Tibial artery (tissue), 4 donors: ENCODE measurements at regions not wholly inside any gene's neighbourhood (a gene's known extent, or its start where the extent isn't known, plus 50 kb on each side); places are given as distances from the start of the nearest gene placed in this dataset.
"Not testable (repeated sequence)": the region's sequence is repeated elsewhere in the genome, so short reads cannot be mapped to it uniquely, and the experiment has no call there.

Experiments
- DNase-seq, 2 donors: peaks; one replicate each; pipeline ENCODE4 v3.0.0-alpha.2; 2019
- H3K27ac ChIP-seq, 2 donors: fragments of 200-600 bp; sonication (generic) in 1 of 2; 1 replicate in 1 of 2; 2 replicates in 1 of 2; pipeline ENCODE4 v1.5.1; 2018 to 2019; ENCODE audit warnings: mild to moderate bottlenecking in 1 of 2
- H3K27me3 ChIP-seq, 2 donors: fragments of 200-600 bp; sonication (generic) in 1 of 2; one replicate each; pipeline versions ENCODE4 v1.5.1 to v1.6.0; 2016 to 2019
- H3K36me3 ChIP-seq, 3 donors: fragments of 200-600 bp; sonication (generic) in 2 of 3; one replicate each; pipeline ENCODE4 v1.5.1; 2016 to 2019; ENCODE audit warnings: mild to moderate bottlenecking in 2 of 3
- H3K4me1 ChIP-seq, 4 donors: fragments of 200-600 bp; sonication (generic) in 2 of 4; 1 replicate in 3 of 4; 2 replicates in 1 of 4; pipeline ENCODE4 v1.5.1; 2016 to 2019
- H3K4me3 ChIP-seq, 2 donors: fragments of 200-600 bp; sonication (generic) in 1 of 2; 1 replicate in 1 of 2; 2 replicates in 1 of 2; pipeline ENCODE4 v1.5.1; 2018 to 2019; ENCODE audit warnings: mild to moderate bottlenecking in 2 of 2
- H3K9me3 ChIP-seq, 3 donors: fragments of 200-600 bp; sonication (generic) in 1 of 3; one replicate each; pipeline ENCODE4 v1.5.1; 2016 to 2019
- intact Hi-C: fragments of 100-400 bp; cut with DNase I; formaldehyde crosslinking; loops from one replicate; pipeline ENCODE4 v1.15.0; 2023; ENCODE audit warnings: low total_unique reads
- TF ChIP-seq, protein P1 (sequence below), 2 experiments: fragments of 200-600 bp in 1 of 2; fragments of 450-650 bp in 1 of 2; IDR thresholded peaks; one replicate each; pipeline ENCODE4 v1.5.1; 2017 to 2019; ENCODE audit warnings: antibody characterized with exemption in 2 of 2, mild to moderate bottlenecking in 1 of 2, moderate library complexity in 1 of 2

DNA sequence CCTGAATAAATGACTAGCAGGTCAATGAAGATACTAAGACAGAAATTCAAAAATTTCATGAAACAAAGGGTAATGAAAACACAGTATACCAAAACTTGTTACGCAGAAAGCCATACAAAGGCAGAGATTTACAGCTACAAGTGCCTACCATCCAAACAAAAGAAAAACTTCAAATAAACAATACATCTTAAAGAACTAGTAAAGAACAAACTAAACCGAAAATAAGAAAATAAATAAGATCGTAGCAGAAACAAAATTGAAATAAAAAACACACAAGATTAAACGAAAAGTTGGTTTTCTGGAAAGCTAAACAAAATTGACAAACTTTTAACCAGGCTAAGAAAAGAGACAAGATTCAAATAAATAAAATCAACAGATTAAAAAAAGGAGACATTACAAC is 51.5 kb downstream of the VPREB1 start:
- DNase-seq, H3K9me3 ChIP-seq, H3K4me3 ChIP-seq, H3K27me3 ChIP-seq, H3K27ac ChIP-seq, intact Hi-C loops, H3K4me1 ChIP-seq: not testable (repeated sequence)
- peaks cover 0 to 29% (median 15%) of the 10 kb centered on the region in 3 donors for H3K36me3 ChIP-seq

DNA sequence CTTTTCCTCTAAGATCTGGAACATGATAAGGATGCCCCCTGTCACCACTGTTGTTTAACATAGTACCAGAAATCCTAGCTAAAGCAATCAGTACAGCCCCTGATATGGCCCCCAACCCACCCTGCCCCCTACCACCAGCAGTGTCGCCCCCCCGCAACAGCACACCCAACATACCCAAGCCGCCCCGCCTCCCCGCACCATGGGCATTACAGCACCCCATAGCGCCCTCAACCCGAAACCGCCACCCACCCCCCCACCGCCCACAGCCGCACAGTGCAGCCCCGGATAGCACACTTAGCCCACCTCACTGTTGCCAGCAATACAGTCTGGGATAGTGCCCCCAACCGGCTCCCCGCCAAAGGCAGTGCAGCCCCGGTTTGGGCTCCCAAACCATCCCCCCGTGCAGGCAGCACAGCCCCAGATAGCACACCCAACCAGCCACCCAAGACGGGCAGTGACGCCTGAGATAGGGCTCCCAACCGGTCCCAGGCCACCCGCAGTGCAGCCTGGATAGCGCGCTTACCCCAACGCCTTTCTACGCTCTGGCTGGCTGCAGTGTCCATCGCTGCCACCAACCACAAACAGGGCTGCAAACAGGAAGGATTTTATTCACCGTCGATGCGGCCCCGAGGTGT is 52.7 kb downstream of the VPREB1 start:
- H3K4me1 ChIP-seq, DNase-seq, H3K27me3 ChIP-seq, intact Hi-C loops, H3K9me3 ChIP-seq: not testable (repeated sequence)
- H3K27ac ChIP-seq = peak overlapping the region; percentile 87 to 92
- peak overlapping the region; percentile 70 to 82 for H3K4me3 ChIP-seq
- peaks cover 0 to 17% (median 12%) of the 10 kb centered on the region in 3 donors for H3K36me3 ChIP-seq

GRCh38 chr22:22297794-22298653 is 53.4 kb downstream of the VPREB1 start:
- H3K27me3 ChIP-seq, H3K4me1 ChIP-seq, intact Hi-C loops, H3K36me3 ChIP-seq, H3K9me3 ChIP-seq: not testable (repeated sequence)
- DNase-seq = peak; percentile 46 to 75
- peak overlapping the region; percentile 70 to 82 for H3K4me3 ChIP-seq
- peak overlapping the region; percentile 87 to 92 for H3K27ac ChIP-seq

DNA sequence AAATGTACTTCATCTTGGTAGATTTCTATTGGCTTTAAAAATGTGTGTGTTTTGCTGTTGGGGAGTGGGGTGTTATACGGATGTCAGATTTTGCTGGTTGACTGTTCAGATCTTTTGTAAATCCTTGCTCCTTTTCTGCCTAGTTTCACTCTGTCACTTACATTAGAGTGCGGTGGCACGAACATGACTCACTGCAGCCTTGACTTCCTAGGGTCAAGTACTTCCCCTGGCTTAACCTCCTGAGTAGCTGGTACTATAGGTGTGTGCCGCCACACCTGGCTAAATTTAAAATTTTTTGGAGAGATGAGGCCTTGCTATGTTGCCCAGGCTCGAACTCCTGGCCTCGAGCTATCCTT is 54.0 kb downstream of the VPREB1 start:
- H3K9me3 ChIP-seq, H3K36me3 ChIP-seq, H3K4me1 ChIP-seq, intact Hi-C loops, H3K27me3 ChIP-seq, DNase-seq: not testable (repeated sequence)
- H3K27ac ChIP-seq = peak overlapping the region; percentile 87 to 92
- peak overlapping the region; percentile 70 to 82 for H3K4me3 ChIP-seq

DNA sequence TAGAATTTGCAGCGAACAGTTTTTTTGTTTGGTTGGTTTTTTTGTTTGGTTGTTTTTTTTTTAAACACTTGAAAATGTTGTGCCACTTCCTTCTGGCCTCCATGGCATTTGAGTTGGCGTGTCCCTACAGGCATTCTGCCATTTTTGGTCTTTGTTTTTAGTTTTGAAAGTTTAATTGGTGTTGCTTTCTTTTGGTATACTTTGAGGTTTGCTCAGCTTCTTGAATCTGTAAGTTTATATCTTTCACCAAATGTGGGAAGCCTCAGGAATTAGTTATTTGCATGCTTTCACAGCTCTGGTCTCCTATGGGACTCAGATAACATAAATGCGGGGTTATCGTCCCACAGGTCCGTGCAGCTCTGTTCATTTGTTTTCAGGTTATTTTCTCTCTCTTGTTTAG is 55.9 kb downstream of the VPREB1 start:
- H3K27ac ChIP-seq, DNase-seq, H3K9me3 ChIP-seq, H3K4me1 ChIP-seq, H3K4me3 ChIP-seq, intact Hi-C loops, H3K27me3 ChIP-seq: not testable (repeated sequence)
- H3K36me3 ChIP-seq = peaks cover 0 to 12% (median 10%) of the 10 kb centered on the region in 3 donors

GRCh38 chr22:22300946-22301345 is 56.4 kb downstream of the VPREB1 start:
- H3K4me3 ChIP-seq, H3K27me3 ChIP-seq, H3K9me3 ChIP-seq, H3K27ac ChIP-seq, DNase-seq, H3K4me1 ChIP-seq, intact Hi-C loops: not testable (repeated sequence)
- H3K36me3 ChIP-seq = peaks cover 0 to 16% (median 14%) of the 10 kb centered on the region in 3 donors

- no peak overlapping the region for H3K4me3 ChIP-seq
- no peaks in the 10 kb centered on the region for H3K9me3 ChIP-seq
- no peak overlapping the region for H3K27ac ChIP-seq
- H3K36me3 ChIP-seq = peaks cover 25 to 61% (median 48%) of the 10 kb centered on the region in 3 donors
- no peaks in the 10 kb centered on the region for H3K4me1 ChIP-seq
- DNase-seq = no peak
- intact Hi-C loops = no loop called here
- TF ChIP-seq, protein P1, sequence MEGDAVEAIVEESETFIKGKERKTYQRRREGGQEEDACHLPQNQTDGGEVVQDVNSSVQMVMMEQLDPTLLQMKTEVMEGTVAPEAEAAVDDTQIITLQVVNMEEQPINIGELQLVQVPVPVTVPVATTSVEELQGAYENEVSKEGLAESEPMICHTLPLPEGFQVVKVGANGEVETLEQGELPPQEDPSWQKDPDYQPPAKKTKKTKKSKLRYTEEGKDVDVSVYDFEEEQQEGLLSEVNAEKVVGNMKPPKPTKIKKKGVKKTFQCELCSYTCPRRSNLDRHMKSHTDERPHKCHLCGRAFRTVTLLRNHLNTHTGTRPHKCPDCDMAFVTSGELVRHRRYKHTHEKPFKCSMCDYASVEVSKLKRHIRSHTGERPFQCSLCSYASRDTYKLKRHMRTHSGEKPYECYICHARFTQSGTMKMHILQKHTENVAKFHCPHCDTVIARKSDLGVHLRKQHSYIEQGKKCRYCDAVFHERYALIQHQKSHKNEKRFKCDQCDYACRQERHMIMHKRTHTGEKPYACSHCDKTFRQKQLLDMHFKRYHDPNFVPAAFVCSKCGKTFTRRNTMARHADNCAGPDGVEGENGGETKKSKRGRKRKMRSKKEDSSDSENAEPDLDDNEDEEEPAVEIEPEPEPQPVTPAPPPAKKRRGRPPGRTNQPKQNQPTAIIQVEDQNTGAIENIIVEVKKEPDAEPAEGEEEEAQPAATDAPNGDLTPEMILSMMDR (IDR thresholded peaks at IDR 0.05) = no peak
- no peaks in the 10 kb centered on the region for H3K27me3 ChIP-seq
Observed at GRCh38 chr22:22316589-22316988, 72.0 kb downstream of the VPREB1 start.

DNA sequence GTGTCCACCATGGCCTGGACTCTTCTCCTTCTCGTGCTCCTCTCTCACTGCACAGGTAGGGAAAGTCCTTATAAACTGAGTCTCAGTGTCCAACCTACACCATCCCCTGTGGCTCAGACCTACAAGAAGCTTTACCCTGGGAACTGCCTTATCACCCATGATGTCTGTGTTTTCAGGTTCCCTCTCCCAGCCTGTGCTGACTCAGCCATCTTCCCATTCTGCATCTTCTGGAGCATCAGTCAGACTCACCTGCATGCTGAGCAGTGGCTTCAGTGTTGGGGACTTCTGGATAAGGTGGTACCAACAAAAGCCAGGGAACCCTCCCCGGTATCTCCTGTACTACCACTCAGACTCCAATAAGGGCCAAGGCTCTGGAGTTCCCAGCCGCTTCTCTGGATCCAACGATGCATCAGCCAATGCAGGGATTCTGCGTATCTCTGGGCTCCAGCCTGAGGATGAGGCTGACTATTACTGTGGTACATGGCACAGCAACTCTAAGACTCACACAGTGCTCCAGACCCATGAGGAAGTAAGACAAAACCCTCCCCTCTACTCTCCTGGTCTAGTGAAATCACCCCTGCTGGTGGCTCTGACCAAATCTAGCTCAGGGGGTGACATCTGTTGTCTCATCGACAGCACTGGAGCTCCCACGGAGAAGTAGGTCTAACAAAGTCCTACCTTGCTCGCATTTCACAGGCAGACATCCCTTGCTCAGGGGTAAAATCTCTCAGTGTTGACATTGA is 74.3 kb downstream of the VPREB1 start:
- Histone ChIP-seq H3K36me3 (peaks cover 25 to 61% (median 48%) of the 10 kb centered on the region in 3 donors), H3K4me3 (no peak overlapping the region), H3K27ac (no peak overlapping the region), H3K9me3 (no peaks in the 10 kb centered on the region), H3K27me3 (no peaks in the 10 kb centered on the region), H3K4me1 (no peaks in the 10 kb centered on the region)
- DNase-seq = no peak
- TF ChIP-seq, protein P1 (IDR thresholded peaks at IDR 0.05) = no peak
- intact Hi-C loops = no loop called here
